Prostate gland (tissue), 2 donors: ENCODE measurements at regions not wholly inside any gene's neighbourhood (a gene's known extent, or its start where the extent isn't known, plus 50 kb on each side); places are given as distances from the start of the nearest gene placed in this dataset.

ENCODE experiments used
- POLR2A ChIP-seq: fragments of 450-650 bp; IDR thresholded peaks from one replicate; pipeline ENCODE4 v1.6.1; 2016; ENCODE audit warnings: antibody characterized with exemption, mild to moderate bottlenecking
- POLR2AphosphoS5 ChIP-seq: sonication (generic); formaldehyde crosslinking; IDR thresholded peaks from one replicate; pipeline ENCODE4 v1.6.1; 2017; ENCODE audit warnings: antibody characterized with exemption
- TF ChIP-seq, protein P1 (sequence below), 4 experiments: fragments of 200-600 bp in 2 of 4; fragments of 450-650 bp in 2 of 4; sonication (generic) in 2 of 4; IDR thresholded peaks; 1 replicate in 3 of 4; 2 replicates in 1 of 4; pipeline ENCODE4 v1.5.1; 2016 to 2019; ENCODE audit warnings: antibody characterized with exemption in 4 of 4, mild to moderate bottlenecking in 2 of 4, moderate library complexity in 2 of 4

- TF ChIP-seq, protein P1, sequence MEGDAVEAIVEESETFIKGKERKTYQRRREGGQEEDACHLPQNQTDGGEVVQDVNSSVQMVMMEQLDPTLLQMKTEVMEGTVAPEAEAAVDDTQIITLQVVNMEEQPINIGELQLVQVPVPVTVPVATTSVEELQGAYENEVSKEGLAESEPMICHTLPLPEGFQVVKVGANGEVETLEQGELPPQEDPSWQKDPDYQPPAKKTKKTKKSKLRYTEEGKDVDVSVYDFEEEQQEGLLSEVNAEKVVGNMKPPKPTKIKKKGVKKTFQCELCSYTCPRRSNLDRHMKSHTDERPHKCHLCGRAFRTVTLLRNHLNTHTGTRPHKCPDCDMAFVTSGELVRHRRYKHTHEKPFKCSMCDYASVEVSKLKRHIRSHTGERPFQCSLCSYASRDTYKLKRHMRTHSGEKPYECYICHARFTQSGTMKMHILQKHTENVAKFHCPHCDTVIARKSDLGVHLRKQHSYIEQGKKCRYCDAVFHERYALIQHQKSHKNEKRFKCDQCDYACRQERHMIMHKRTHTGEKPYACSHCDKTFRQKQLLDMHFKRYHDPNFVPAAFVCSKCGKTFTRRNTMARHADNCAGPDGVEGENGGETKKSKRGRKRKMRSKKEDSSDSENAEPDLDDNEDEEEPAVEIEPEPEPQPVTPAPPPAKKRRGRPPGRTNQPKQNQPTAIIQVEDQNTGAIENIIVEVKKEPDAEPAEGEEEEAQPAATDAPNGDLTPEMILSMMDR (IDR thresholded peaks at IDR 0.05): no peak
- TF ChIP-seq POLR2AphosphoS5: no peak
- no peak for TF ChIP-seq POLR2A
These were observed 50.1 kb upstream of the ASAP2 start for GRCh38 chr2:9156483-9156882.
